HG02885 (cell line): ENCODE measurements at regions not wholly inside any gene's neighbourhood (a gene's known extent, or its start where the extent isn't known, plus 50 kb on each side); places are given as distances from the start of the nearest gene placed in this dataset.
A peak's percentile ranks its signal among the peaks of the same experiment; 100 is the strongest.

ENCODE experiments used
- ATAC-seq: cut with Tn5 transposase; IDR thresholded peaks from one replicate; pipeline ENCODE4 v1.9.1; 2021; ENCODE audit warnings: mild to moderate bottlenecking; ENCODE audit not compliant: unreplicated experiment, poor library complexity

GRCh38 chr6:138577151-138577915, 78.0 kb upstream of the NHSL1 start:
- no peak for ATAC-seq

GRCh38 chr6:138580040-138580439, 80.7 kb upstream of the NHSL1 start:
- no peak for ATAC-seq

GRCh38 chr6:138580801-138581200, 81.5 kb upstream of the NHSL1 start:
- ATAC-seq = no peak

GRCh38 chr6:138582573-138582972, 83.3 kb upstream of the NHSL1 start:
- no peak for ATAC-seq

DNA sequence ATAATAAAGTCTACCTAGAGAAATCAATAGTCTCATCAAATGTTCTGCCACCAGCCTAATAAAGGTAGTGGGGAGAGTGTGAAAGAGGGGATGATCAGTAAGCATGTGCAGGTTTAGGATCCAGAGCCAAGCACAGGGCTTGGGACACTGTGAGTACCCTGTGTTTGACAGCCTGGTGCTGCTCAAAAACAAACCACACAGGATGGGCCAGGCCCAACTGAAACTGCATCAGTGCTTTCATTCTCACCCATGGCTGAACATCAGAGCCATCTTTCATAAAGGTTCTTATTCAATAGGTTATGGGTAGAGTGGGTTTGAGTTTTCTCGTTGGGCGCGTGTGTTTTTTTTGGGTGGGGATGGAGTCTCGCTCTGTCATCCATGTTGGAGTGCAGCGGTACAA, 87.3 kb upstream of the NHSL1 start:
- ATAC-seq = peak; percentile 45

DNA sequence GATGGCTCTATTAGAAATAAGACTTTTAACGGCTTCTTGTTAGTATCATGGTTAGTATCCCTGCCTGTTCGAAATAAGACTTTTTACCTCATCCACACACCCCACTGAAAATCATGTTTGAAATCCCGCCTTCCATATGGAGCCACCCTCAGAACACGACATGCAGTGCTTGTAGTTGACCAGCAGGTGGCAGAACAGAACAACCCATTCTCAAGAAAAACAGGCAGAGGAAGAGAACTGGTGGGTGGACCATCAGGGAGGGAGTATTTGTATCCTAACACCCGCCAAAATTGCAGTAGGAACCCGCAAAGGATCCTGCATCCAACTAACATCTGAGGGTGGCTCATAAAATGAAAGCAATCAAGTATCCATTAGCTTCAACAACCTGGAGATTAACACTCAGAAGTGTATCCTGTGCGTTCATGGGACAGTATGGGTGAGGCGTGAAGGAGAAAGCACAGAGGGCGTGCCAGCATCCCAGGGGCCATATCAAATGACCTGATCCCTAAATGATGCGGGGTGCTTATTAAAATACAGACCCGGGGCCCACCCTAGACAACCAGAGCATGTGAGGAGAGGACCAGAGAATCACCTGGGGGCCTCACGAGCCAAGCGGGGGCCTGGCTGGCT, 89.6 kb upstream of the NHSL1 start:
- peak; percentile 40 for ATAC-seq

DNA sequence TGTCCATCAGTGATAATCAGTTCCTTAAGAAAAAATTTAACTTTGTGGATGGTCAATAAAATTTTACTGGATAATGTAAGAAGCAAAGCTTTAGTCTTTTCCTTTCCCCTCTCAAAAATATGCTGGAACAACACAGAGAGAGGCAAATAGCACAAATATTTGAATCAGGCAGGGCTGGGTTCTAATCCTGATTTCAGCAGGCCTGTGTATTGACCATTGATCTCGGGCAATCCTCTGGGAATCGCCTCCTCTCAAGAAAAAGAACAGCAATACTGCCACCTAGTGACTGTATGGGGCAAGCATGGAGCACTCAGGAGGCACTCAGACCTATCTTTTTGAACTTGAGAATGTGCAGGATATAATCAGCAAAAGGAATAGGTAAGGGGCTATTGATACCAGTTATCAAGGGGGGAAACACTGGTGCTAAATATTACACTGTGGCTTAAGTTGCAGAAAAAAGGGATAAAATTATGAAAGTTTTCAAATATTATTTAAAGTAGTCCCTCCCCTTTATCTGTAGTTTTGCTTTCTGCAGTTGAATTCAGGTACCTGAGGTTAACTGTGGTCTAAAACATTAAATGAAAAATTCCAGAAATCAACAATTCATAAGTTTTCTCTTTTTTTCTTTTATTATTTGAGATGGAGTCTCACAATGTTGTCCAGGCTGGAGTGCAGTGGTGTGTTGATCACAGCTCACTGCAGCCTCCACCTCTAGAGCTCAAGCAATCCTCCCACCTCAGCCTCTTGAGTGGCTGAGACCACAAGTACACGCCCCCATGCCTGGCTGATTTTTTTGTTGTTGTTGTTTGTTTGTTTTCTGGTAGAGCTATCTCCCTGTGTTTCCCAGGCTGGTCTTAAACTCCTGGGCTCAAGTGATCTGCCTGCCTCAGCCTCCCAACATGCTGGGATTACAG, 91.8 kb upstream of the NHSL1 start:
- peak; percentile 34 for ATAC-seq

GRCh38 chr6:138592749-138593123, 93.4 kb upstream of the NHSL1 start:
- ATAC-seq = peak; percentile 52

DNA sequence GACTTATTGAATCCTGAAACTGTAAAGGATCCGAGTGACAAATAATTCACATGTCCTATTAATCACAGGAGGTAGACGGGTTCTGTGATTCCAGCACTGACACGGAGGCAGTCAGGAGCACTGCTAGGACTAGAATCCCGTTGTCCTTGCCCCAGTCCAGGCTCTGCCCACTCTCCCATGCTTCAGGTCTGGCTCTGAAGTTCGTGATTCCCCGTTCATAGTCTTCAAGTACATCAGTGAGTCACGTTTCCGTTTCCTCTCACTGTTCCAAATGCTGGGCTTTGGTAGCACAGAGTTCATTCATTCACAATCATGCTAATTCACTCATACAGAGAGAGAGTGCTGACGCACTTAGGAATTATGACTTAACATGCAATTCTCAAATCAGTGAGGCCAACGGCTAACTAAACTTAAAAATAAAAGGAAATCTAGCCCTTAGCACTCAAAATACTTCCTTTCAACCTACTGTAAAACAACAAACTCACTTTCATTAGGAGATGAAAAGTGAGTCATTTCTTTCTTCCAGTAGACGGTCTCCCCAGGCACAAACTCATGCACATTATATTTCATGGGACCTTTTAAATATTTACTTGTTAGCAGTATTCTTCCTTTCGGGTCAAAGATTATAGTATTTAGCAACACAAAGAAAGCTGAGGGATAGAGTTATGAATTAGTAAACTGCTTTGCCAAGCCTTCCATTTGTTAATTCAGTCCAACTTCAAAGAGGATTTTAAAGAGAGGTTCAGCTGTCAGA, 94.0 kb upstream of the NHSL1 start:
- ATAC-seq = peak; percentile 83

GRCh38 chr6:138593909-138594757, 94.8 kb upstream of the NHSL1 start:
- no peak for ATAC-seq

DNA sequence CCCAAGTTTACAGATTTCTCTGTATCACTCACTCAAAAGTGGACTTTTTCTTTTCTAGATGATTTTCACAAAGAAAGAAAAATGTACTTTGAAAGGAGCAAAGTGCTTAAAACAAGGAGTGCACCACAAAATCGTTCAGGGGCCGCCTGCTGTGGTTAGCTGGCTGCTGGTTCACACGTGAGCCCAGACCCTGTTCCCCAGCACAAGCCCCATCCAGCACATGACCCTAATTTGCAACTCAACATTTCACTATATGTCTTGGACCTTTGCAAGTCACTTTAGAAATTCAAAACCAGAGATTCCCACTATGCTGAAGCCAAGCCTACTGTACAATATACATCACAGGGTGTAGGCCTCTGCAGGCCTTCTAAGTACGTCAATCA, 95.5 kb upstream of the NHSL1 start:
- no peak for ATAC-seq

- ATAC-seq = no peak
These were observed 96.8 kb upstream of the NHSL1 start for GRCh38 chr6:138596126-138596525.

DNA sequence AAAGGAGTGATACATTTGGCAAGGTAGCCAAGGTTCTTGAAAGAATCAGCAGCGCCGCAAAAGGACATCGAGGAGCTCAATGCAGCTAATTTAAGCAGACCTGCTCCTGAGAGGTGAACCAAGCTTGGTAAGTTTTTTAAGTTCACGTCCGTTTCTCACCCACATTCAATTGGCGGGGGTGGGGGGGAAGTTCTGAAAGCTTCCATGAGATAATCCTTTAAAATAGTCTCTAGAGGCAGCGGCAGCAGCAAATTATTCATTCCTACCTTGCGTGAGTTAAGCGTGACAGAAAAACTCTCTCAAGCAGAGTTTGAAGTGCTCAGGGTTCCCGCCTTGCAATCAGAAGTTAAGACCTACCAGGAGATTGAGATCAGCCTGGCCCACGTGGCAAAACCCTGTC, 97.3 kb upstream of the NHSL1 start:
- ATAC-seq = no peak

DNA sequence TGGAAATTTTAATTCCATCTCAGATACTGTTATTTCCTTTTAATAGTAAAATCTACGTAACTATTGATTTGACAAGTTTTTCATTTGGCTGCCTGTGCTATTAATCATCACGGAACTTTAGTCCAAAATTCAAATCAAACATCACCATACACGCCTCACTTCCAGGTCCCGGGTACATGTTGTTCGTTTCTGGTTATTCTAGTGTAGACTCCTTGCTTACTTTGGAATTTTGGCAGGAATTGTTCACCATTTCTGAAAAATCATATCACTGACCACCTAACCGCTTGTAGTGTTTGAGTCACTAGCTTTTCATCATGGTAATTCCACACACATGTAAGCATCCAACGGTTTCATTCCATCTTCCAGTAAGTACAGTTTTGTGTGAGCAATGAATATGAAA, 98.0 kb upstream of the NHSL1 start:
- no peak for ATAC-seq

DNA sequence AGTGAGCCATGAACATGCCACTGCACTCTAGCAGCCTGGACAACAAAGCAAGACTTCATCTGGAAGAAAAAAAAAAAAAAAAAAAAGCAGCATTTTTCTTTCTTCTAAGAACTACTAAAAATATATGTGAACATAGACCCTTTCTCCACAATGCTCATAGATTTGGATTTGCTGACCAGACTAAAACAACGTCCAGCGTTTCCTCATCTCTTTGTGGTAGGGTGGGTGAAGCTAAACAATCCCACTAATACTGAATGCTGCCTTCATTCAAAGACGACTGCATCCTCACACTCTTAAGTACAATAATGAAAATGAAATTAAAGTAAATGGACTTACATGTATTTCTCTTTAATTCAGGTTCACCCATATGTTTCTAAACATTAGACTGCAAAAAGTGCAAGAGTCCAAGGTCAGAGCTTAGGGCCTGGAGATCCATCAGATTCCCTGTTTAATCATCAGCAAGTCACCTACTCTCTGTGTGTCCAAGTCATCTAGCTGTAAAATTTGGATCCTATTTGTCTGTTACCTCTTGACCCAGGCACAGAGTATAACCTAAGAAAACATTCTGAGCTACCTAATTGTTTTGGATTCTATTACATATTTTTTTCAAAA, 99.4 kb upstream of the NHSL1 start:
- ATAC-seq = no peak

- ATAC-seq = no peak
These were observed 101.0 kb upstream of the NHSL1 start for GRCh38 chr6:138600261-138600660.

DNA sequence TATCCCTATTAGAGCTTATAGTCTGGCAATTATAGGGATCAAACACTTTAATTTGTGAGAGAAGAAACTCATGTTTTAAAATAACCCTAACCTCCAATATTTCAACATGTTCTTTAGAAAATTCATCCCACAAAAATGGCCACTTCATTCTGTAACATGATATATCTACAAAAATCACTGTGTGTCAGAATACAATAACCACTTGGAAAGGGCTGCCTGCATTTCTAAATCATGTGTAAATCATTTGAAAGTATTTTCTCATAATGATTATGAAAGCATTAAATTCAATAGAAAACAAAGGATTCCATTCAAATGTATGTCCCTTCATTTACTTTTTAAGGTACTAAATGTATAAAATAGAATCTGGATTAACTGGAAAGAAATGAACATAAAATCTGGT, 101.4 kb upstream of the NHSL1 start:
- no peak for ATAC-seq

GRCh38 chr6:138601128-138601527, 101.8 kb upstream of the NHSL1 start:
- no peak for ATAC-seq

GRCh38 chr6:138605958-138606357, 106.7 kb upstream of the NHSL1 start:
- no peak for ATAC-seq
